H1 (cell line): ENCODE measurements at regions not wholly inside any gene's neighbourhood (a gene's known extent, or its start where the extent isn't known, plus 50 kb on each side); places are given as distances from the start of the nearest gene placed in this dataset.

Experiments used
- CBX5 ChIP-seq: fragments of 300-800, 300-1000 bp; sonication (generic); IDR thresholded peaks from 2 replicates; pipeline ENCODE4 v1.7.1; 2016; ENCODE audit warnings: antibody characterized with exemption, low read length, low read depth
- CEBPB ChIP-seq: IDR thresholded peaks from 2 replicates; pipeline ENCODE4 v1.6.1; 2012; ENCODE audit warnings: low read depth, low read length
- CTCF ChIP-seq, 3 experiments: IDR thresholded peaks; 1 replicate in 2 of 3; 2 replicates in 1 of 3; pipeline versions ENCODE4 v1.5.1 to v1.6.1; 2011; ENCODE audit warnings: low read length in 3 of 3, mild to moderate bottlenecking in 3 of 3, inconsistent platforms in 2 of 3, low read depth in 1 of 3, moderate library complexity in 1 of 3; ENCODE audit not compliant: insufficient read depth in 1 of 3; ENCODE audit errors: control extremely low read depth in 1 of 3
- EGR1 ChIP-seq: IDR thresholded peaks from 2 replicates; pipeline ENCODE4 v1.6.1; 2011; ENCODE audit warnings: low read depth, low read length, borderline replicate concordance
- EP300 ChIP-seq, 2 experiments: IDR thresholded peaks; 1 replicate in 1 of 2; 2 replicates in 1 of 2; pipeline ENCODE4 v1.6.1; 2011 to 2012; ENCODE audit warnings: low read depth in 2 of 2, low read length in 2 of 2, mild to moderate bottlenecking in 2 of 2, borderline replicate concordance in 1 of 2, inconsistent platforms in 1 of 2, moderate library complexity in 1 of 2
- EZH2 ChIP-seq: fragments of 200-600 bp; sonication (generic); IDR thresholded peaks from 2 replicates; pipeline ENCODE4 v1.7.1; 2012; ENCODE audit warnings: low read depth, mild to moderate bottlenecking, moderate library complexity, low read length, inconsistent platforms; ENCODE audit not compliant: severe bottlenecking
- JUND ChIP-seq: IDR thresholded peaks from 2 replicates; pipeline ENCODE4 v1.6.1; 2011; ENCODE audit warnings: mild to moderate bottlenecking, improper control_type of control experiment, low read length
- POLR2A ChIP-seq, 2 experiments: IDR thresholded peaks; 1 replicate in 1 of 2; 2 replicates in 1 of 2; pipeline ENCODE4 v1.6.1; 2011; ENCODE audit warnings: low read depth in 2 of 2, low read length in 2 of 2, mild to moderate bottlenecking in 2 of 2; ENCODE audit errors: control extremely low read depth in 1 of 2
- POLR2AphosphoS5 ChIP-seq: IDR thresholded peaks from 2 replicates; pipeline ENCODE4 v1.6.1; 2011; ENCODE audit warnings: low read depth, low read length
- RAD21 ChIP-seq, 2 experiments: IDR thresholded peaks in 1 of 2; conservative IDR thresholded peaks in 1 of 2; 2 replicates each; pipeline ENCODE4 v1.6.1; 2011; ENCODE audit warnings: low read depth in 2 of 2, low read length in 2 of 2, improper control_type of control experiment in 1 of 2, inconsistent platforms in 1 of 2, mild to moderate bottlenecking in 1 of 2, moderate library complexity in 1 of 2
- RFX5 ChIP-seq: IDR thresholded peaks from 2 replicates; pipeline ENCODE4 v1.6.1; 2011; ENCODE audit warnings: low read depth, low read length, improper control_type of control experiment, borderline replicate concordance
- SIX5 ChIP-seq: IDR thresholded peaks from 2 replicates; pipeline ENCODE4 v1.6.1; 2011; ENCODE audit warnings: mild to moderate bottlenecking, low read depth, low read length
- SUZ12 ChIP-seq: fragments of 200-600 bp; sonication (generic); IDR thresholded peaks from 2 replicates; pipeline ENCODE4 v1.6.1; 2012; ENCODE audit warnings: mild to moderate bottlenecking, inconsistent platforms, low read length, moderate library complexity, mixed read lengths
- TF ChIP-seq, protein P1 (sequence below): IDR thresholded peaks from 2 replicates; pipeline ENCODE4 v1.6.1; 2012; ENCODE audit warnings: inconsistent platforms

DNA sequence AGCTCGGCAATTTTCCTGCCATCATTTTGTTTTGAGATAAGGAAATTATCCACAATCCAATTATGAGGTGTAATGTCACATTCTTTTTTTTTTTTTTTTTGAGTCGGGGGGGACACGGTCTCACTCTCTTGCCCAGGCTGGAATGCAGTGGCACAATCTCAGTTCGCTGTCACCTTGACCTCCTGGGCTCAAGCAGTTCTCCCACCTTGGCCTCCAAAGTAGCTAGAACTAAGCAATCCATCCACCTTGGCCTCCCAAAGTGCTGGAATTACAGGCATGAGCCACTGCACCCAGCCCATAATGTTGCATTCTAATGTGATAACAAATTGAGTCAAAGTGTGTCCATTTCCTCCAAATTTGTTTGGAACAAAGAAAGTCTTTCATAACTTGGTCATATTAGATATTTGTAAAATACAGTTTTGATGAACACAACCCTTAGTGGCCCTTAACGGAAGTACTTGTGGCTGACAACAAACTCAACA is 144.1 kb upstream of the AFDN start:
- TF ChIP-seq RFX5 = no peak
- TF ChIP-seq POLR2A (IDR thresholded peaks at IDR 0.05; ENCODE audit: control extremely low read depth in 1 of 2, low read depth in 2 of 2, low read length in 2 of 2) = no peak
- no peak for TF ChIP-seq POLR2AphosphoS5
- TF ChIP-seq EZH2 = no peak
- no peak for TF ChIP-seq CTCF (IDR thresholded peaks at IDR 0.05; ENCODE audit: control extremely low read depth in 1 of 3, insufficient read depth in 1 of 3, low read depth in 1 of 3, low read length in 3 of 3)
- TF ChIP-seq, protein P1, sequence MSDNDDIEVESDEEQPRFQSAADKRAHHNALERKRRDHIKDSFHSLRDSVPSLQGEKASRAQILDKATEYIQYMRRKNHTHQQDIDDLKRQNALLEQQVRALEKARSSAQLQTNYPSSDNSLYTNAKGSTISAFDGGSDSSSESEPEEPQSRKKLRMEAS = no peak
- no peak for TF ChIP-seq EP300 (IDR thresholded peaks at IDR 0.05; ENCODE audit: borderline replicate concordance in 1 of 2, low read depth in 2 of 2, low read length in 2 of 2)
- TF ChIP-seq RAD21 (IDR thresholded peaks at IDR 0.05 in 1 of 2, conservative IDR thresholded peaks at IDR 0.05 in 1 of 2; ENCODE audit: low read depth in 2 of 2, low read length in 2 of 2) = no peak
- TF ChIP-seq CBX5 = no peak
- TF ChIP-seq SIX5 = no peak
- no peak for TF ChIP-seq EGR1
- no peak for TF ChIP-seq CEBPB
- no peak for TF ChIP-seq SUZ12
- TF ChIP-seq JUND = no peak
